CD4-positive, alpha-beta T cell treated with Interleukin-21 for 1 hour (primary cell): ENCODE measurements at regions not wholly inside any gene's neighbourhood (a gene's known extent, or its start where the extent isn't known, plus 50 kb on each side); places are given as distances from the start of the nearest gene placed in this dataset.
"Not testable (repeated sequence)": the region's sequence is repeated elsewhere in the genome, so short reads cannot be mapped to it uniquely, and the experiment has no call there.

Experiments used
- DNase-seq: peaks from one replicate; pipeline ENCODE4 v3.0.0-alpha.2; 2020

DNA sequence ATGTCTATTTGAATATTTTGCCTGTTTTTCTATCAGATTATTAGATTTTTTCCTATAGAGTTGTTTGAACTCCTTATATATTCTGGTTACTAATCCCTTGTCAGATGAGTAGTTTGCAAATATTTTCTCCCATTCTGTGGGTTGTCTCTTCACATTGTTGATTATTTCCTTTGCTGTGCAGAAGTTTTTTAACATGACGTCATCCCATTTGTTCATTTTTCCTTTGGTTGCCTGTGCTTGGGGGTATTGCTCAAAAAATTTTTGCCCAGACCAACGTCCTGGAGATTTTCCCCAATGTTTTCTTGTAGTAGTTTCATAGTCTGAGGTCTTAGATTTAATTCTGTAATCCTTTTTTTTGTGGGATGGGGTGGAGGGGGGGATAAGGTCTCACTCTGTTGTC is 168.7 kb upstream of the NFIA start:
- not testable (repeated sequence) for DNase-seq

DNA sequence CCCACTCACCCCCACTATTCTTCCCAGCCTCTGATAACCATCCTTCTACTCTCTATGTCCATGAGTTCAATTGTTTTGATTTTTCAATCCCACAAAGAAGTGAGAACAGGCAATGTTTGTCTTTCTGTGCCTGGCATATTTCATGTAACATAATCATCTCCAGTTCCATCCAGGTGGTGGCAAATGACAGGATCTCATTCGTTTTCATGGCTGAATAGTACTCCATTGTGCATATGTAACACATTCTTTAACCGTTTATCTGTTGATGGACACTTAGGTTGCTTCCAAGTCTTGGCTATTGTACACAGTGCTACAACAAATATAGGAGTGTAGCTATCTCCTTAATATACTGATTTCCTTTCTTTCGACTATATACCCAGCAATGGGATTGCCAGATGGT is 169.3 kb upstream of the NFIA start:
- no peak for DNase-seq

DNA sequence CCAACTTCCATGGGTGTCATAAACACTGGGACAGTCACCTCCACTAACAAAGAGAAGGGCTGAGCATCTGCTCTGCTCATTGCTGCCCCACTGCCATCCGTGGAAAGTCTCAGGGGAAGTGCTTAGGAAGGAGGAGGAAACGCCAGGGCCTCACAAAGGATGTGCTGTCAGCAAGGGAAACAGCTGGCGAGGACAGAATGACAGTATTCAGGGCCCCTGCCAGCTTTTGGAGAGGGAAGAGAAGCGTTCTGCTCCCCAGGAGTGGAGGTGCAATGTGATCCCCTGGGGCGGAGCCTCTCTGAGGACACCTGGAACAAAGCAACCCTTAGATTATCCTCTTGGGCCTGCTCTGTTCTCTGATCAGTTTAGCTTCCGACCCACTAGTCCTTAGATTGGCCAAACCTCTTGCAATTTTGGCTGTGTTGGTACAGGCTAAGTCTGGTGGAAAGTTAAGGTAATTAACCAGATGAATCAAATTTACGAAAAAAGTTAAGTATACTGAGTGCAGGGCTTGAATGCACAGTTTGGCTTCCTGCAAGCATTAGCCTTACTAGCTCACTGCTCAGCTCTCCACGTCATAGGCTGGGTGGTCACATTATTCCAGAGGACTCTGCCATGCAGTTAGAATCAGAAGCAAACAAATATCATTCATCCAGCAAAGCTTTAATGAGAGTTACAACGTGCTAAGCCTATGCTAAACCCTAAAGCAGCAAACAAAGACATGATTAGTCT is 170.2 kb upstream of the NFIA start:
- no peak for DNase-seq

- DNase-seq, result no peak
Observed at GRCh38 chr1:60908159-60908558, 174.2 kb upstream of the NFIA start.

- DNase-seq, result no peak
Observed at GRCh38 chr1:60906526-60906925, 175.8 kb upstream of the NFIA start.

DNA sequence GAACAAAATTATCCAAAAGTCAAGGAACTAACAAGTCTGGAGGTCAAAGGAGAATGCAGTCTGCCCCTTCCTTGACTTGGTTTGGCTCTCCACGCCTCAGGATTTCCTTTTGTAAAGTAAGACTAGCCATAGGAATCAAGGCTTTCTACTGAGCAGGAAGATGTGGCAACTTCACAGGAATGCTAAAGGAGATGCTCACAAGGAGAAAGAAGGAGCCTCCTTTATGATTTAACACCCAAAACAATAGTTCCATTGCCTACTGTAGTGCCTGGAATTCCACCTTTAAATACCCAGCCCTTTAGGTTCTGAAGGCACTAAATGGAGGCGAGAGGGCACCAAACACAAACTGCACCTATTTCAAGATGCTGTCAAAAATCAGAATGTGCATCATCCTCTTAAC is 176.3 kb upstream of the NFIA start:
- DNase-seq, result no peak

DNA sequence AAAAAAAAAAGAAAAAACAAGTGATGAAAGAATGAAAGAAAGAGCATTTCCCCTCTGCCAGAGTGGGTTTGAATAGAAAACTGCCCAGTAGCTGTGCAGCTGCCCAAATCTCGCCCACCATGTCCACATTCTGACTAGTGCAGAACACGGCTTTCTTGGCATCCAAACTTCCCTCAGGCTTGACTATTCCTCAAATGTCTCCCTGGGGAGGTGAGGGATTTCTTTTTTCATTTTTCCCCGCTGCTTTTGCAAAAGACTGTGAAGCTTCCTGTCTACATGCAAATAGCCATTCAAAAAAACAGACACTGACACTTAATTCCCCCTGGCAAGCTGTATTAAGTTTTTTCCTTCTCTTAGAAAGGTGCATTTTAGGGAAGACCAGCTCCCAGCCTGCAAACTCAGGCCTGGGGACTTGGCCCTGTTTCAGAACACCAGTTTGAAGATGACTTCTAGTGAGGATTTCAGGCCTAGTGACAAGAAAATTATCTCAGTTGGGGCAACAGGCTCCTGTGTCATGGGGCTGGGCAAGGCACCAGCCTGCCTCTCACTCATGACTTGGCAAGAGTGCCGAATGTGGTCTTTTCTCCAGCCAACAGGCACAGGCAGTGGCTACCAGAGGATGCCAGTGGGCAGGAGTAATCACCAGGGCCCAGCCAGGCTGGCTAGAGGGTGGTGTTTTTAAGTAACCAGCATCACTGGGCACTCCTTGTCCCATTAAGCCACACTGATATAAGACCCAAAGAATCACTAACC is 178.1 kb upstream of the NFIA start:
- DNase-seq, result no peak

DNA sequence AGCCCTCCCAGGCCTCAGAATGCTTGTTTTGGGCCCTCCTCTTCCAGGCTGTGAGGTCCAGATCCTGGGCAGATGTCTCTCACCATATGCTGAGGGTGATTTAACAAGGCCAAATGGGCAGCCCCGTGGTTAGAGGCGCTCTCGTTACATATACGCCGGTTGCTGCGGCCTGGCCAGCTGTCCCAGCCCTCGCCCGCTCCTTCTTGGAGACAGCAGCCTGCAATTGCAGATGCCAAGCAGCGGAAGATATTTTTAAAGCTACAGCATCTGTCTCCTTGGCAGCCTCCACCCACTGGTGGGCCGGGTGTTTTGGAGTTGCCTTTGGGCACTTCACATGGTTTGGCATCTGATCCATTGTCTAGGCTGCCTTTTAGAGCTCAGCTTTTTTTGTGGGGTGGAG is 178.8 kb upstream of the NFIA start:
- no peak for DNase-seq

GRCh38 chr1:60899464-60899863 is 182.9 kb upstream of the NFIA start:
- no peak for DNase-seq

GRCh38 chr1:60898987-60899386 is 183.4 kb upstream of the NFIA start:
- DNase-seq, result no peak

- DNase-seq, result no peak
Observed at GRCh38 chr1:60898413-60898812, 183.9 kb upstream of the NFIA start.

GRCh38 chr1:60896701-60897363 is 185.5 kb upstream of the NFIA start:
- DNase-seq, result no peak

- DNase-seq, result no peak
Observed at GRCh38 chr1:60895701-60896100, 186.7 kb upstream of the NFIA start.

- no peak for DNase-seq
Observed at GRCh38 chr1:60895252-60895651, 187.1 kb upstream of the NFIA start.

DNA sequence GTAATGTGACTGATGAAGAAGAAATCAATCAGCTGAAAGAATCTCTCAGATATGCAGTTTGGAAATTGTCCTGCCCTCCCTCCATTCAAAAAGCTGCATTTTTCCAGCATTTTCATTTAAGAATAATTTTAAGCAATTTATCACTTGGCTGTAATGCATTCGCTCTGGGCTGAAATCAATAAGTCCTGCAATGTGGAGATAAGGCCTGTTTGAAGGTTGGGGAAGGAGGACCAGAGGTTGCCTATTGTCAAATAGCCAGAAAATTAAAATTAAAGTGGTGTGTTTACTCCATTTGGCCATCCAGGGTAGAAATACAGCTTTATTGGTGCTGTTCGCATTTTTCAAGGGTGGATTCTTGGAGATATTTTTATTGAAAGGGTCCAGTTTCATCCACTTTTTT is 187.6 kb upstream of the NFIA start:
- DNase-seq, result no peak

DNA sequence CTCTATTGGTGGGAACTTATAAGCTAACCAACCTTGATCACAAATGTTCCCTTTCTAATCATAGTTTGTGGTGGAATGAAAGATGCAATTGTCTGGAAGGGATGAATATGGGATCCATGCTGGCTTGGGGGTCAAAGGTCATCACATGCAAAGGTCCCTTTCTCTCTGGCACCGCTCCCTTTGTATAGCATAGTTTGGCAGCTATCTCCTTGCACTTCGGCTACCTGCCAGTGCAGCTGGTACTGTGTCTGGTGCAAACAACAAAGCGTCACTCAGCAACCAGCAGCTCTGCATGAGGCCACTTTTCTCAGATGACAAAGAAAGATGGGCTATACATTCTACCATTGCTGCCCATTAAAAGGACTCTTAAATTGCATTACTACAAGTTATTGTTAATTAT is 188.2 kb upstream of the NFIA start:
- no peak for DNase-seq

DNA sequence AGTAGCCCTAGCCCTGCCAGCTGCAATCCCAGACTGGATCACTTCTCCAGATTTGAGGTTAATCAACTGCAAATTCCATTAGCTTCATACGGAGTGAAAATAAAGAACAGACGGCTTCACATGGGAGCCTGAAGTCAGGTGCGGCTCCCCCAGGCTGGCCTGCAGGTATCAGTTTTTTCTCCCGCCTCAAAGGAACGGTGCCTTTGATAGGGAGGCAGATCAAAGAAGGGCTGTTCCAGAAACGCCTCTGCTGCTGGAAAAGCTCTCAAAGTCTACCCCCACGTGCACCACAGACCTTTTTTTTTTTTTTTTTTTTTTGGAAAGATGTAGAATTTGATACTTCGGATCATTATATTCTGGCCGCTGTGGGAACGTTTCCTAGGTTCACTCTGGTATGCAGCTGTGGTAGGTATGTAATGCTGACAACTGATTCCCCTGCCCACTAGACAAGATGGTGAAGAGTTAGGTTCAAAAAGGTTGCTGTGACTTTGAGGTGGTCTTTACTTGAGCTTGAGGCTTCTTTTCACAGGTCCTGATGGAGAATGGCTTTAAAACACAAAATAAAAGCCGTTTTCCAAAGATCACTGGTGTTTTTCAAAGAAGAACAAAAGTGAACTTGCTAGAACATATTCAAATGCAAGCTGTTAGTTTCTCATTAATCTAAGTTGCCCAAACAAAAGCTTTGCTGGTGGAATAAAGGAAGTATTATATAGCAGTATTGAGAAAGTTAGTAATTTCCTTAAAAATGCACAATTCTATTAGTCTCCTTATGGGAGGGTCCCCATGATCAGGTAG is 189.0 kb upstream of the NFIA start:
- no peak for DNase-seq

- DNase-seq, result no peak
Observed at GRCh38 chr1:60891765-60892164, 190.6 kb upstream of the NFIA start.

DNA sequence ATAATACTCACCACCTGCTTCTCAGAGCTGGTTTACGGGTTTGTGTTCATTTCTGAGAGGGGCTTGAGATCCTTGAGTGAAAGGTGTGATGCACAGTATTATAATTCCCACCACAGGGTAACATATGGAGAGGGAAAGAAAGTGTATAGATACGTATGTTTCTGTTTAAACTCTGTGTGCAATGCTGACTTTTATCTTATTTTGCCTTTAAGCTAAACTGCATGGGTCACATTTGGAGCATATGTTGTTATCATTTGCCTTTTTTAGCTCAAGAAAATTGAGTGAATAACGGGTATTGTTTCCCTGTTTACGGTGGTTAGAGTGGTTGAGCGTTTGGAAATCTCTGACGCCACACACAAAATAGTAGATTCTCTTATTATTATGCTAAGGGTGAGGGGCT is 191.1 kb upstream of the NFIA start:
- no peak for DNase-seq

DNA sequence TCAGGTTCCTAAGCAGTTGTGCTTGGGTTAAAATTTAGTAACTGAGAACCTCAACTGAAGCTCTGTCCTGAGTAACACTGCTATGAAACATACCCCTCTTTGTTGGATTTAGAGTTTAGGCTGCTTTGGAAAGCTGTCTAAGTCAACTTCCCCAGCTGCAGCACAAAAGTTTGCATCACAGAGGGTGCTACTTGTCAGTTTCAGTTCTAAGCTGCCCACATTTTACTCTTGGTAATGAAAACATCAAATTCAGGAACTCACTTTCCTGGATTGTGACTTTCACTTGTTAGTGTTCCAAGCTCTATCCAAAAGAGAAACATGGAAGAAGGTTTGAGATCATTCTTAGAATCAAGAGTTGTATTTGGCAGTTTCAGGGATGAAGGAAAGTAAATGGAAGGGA is 191.7 kb upstream of the NFIA start:
- no peak for DNase-seq

GRCh38 chr1:60889709-60890108 is 192.7 kb upstream of the NFIA start:
- DNase-seq, result no peak

DNA sequence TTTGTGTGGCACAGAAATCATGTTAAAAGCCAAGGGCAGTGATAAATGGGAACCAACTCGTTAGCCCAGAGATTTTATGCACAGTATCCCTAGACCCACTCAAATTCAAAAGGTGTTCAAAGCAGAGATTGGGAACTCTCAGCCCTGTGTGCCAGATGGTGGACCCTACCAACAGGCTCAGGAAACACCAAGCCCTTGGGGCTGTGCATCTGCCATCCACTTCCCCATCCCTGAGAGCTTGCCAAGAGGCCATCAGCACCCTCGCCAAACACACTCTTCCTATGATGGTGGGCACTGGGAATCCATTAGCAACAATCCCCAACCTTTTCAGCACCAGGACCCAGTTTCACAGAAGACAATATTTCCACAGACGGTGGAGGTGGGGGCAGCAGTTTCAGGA is 194.2 kb upstream of the NFIA start:
- no peak for DNase-seq

GRCh38 chr1:60886793-60887331 is 195.5 kb upstream of the NFIA start:
- no peak for DNase-seq
